ENCODE measurements at regions not wholly inside any gene's neighbourhood (a gene's known extent, or its start where the extent isn't known, plus 50 kb on each side); places are given as distances from the start of the nearest gene placed in this dataset.

DNA sequence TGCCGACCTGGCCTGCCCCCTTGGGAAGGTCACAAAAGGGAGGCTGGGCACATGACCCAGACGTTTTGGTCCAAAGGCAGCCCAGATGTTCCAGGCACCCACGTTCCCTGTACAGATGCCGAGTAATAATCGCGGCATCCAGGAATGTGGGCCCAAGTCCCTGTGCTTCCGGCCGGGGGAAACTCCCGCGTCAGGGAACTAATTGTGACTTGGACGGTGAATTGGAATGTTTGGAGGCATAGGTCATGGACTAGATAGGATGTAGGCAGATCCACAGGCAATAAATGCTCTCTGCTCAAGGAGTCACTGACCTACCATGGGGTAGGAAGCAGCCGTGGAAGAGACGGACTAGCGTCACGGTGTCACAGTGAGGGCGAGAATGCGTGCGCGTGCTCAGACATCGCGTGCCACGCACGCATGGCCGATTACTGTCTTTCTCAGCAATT is 178.4 kb downstream of the DUSP10 start:
- Histone ChIP-seq H3K4me3 (ENCODE audit: low read depth in 2 of 2, low read length in 1 of 2) (no peak overlapping the region), H3K36me3 (replicated peaks in 1 of 2; ENCODE audit: control insufficient read depth in 1 of 2, insufficient read depth in 2 of 2, low read length in 1 of 2) (no peaks in the 10 kb centered on the region), H3K4me1 (ENCODE audit: control insufficient read depth in 1 of 2, insufficient read depth in 2 of 2, low read depth in 1 of 2, low read length in 1 of 2) (no peaks in the 10 kb centered on the region; a peak in 1 of 4 replicates), H2AFZ (ENCODE audit: low read depth) (no peak overlapping the region), H3K4me2 (no peak overlapping the region), H3F3A (replicated peaks; ENCODE audit: insufficient read depth) (no peaks in the 10 kb centered on the region), H3K27ac (ENCODE audit: low read depth in 2 of 2, low read length in 1 of 2) (no peak overlapping the region), H3K79me2 (ENCODE audit: insufficient read depth) (no peaks in the 10 kb centered on the region), H3K27me3 (ENCODE audit: insufficient read depth) (no peaks in the 10 kb centered on the region), H3K9ac (no peak overlapping the region), H3K9me3 (no peaks in the 10 kb centered on the region), H3K9me2 (no peaks in the 10 kb centered on the region), H4K20me1 (ENCODE audit: insufficient read depth) (no peaks in the 10 kb centered on the region)
- 91% methylated on average over 23 of the region's 24 CpGs for WGBS (ENCODE audit: low lambda C conversion rate)
- no peak for DNase-seq
- CTCF ChIA-PET = no interaction called here
- TF ChIP-seq, protein P1, sequence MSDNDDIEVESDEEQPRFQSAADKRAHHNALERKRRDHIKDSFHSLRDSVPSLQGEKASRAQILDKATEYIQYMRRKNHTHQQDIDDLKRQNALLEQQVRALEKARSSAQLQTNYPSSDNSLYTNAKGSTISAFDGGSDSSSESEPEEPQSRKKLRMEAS (IDR thresholded peaks at IDR 0.05; ENCODE audit: low read depth) = no peak
- TF ChIP-seq RXRA (IDR thresholded peaks at IDR 0.05; ENCODE audit: borderline replicate concordance, low read depth) = no peak
- TF ChIP-seq SIN3A (IDR thresholded peaks at IDR 0.05; ENCODE audit: borderline replicate concordance, low read depth, low read length) = no peak
- TF ChIP-seq TEAD4 (IDR thresholded peaks at IDR 0.05; ENCODE audit: borderline replicate concordance, insufficient read depth) = no peak
- TF ChIP-seq FOSL2 (IDR thresholded peaks at IDR 0.05; ENCODE audit: borderline replicate concordance, low read depth) = no peak
- no peak for TF ChIP-seq CHD2 (IDR thresholded peaks at IDR 0.05; ENCODE audit: low read length, partially characterized antibody)
- TF ChIP-seq SMC3 (IDR thresholded peaks at IDR 0.05; ENCODE audit: low read depth, low read length) = no peak
- no peak for TF ChIP-seq RAD21 (IDR thresholded peaks at IDR 0.05; ENCODE audit: low read length)
- TF ChIP-seq, protein P2, sequence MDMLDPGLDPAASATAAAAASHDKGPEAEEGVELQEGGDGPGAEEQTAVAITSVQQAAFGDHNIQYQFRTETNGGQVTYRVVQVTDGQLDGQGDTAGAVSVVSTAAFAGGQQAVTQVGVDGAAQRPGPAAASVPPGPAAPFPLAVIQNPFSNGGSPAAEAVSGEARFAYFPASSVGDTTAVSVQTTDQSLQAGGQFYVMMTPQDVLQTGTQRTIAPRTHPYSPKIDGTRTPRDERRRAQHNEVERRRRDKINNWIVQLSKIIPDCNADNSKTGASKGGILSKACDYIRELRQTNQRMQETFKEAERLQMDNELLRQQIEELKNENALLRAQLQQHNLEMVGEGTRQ (IDR thresholded peaks at IDR 0.05; ENCODE audit: borderline replicate concordance, low read depth, low read length) = no peak
- no peak for TF ChIP-seq MEF2A (IDR thresholded peaks at IDR 0.05; ENCODE audit: borderline replicate concordance, low read depth)
- no peak for TF ChIP-seq TAF1 (IDR thresholded peaks at IDR 0.05; ENCODE audit: borderline replicate concordance, low read depth, low read length)
- TF ChIP-seq, protein P3, sequence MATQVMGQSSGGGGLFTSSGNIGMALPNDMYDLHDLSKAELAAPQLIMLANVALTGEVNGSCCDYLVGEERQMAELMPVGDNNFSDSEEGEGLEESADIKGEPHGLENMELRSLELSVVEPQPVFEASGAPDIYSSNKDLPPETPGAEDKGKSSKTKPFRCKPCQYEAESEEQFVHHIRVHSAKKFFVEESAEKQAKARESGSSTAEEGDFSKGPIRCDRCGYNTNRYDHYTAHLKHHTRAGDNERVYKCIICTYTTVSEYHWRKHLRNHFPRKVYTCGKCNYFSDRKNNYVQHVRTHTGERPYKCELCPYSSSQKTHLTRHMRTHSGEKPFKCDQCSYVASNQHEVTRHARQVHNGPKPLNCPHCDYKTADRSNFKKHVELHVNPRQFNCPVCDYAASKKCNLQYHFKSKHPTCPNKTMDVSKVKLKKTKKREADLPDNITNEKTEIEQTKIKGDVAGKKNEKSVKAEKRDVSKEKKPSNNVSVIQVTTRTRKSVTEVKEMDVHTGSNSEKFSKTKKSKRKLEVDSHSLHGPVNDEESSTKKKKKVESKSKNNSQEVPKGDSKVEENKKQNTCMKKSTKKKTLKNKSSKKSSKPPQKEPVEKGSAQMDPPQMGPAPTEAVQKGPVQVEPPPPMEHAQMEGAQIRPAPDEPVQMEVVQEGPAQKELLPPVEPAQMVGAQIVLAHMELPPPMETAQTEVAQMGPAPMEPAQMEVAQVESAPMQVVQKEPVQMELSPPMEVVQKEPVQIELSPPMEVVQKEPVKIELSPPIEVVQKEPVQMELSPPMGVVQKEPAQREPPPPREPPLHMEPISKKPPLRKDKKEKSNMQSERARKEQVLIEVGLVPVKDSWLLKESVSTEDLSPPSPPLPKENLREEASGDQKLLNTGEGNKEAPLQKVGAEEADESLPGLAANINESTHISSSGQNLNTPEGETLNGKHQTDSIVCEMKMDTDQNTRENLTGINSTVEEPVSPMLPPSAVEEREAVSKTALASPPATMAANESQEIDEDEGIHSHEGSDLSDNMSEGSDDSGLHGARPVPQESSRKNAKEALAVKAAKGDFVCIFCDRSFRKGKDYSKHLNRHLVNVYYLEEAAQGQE (IDR thresholded peaks at IDR 0.05; ENCODE audit: low read depth, low read length) = no peak
- TF ChIP-seq ELF1 (IDR thresholded peaks at IDR 0.05) = no peak
- TF ChIP-seq POLR2AphosphoS5 (IDR thresholded peaks at IDR 0.05; ENCODE audit: low read depth, low read length) = no peak
- no peak for TF ChIP-seq EP300 (IDR thresholded peaks at IDR 0.05; ENCODE audit: borderline replicate concordance in 1 of 2, low read depth in 1 of 2, low read length in 1 of 2)
- POLR2A ChIA-PET = no interaction called here
